ENCODE measurements at regions not wholly inside any gene's neighbourhood (a gene's known extent, or its start where the extent isn't known, plus 50 kb on each side); places are given as distances from the start of the nearest gene placed in this dataset.

GRCh38 chr11:110774138-110775014, 62.1 kb upstream of the ARHGAP20 start:
- no peak for DNase-seq

- DNase-seq: no peak
Measured at GRCh38 chr11:110773442-110773841, 61.2 kb upstream of the ARHGAP20 start.

GRCh38 chr11:110772863-110773262, 60.6 kb upstream of the ARHGAP20 start:
- DNase-seq: no peak

- DNase-seq: no peak
Measured at GRCh38 chr11:110766316-110766715, 54.1 kb upstream of the ARHGAP20 start.

- no peak for DNase-seq
Measured at GRCh38 chr11:110764485-110764884, 52.2 kb upstream of the ARHGAP20 start.

GRCh38 chr11:110763249-110764011, 51.2 kb upstream of the ARHGAP20 start:
- no peak for DNase-seq

DNA sequence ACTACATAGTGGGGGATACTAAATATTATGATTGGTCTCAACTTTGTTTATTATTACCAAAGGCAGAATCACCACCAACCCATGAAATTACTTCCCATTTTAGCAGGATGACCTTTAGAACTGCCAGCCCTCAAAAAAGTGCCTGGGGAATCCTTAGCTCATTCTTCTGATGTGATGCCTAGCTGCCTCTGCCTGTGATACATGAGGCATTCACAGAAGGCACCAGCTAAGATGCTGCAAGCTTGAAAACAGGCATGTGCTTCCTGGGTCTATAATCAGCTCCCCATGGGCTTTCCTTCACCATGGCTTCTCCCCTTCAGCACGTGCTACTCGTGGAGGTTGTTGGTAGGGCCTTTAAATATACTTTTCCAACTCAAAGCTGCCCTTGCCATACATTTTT, 50.4 kb upstream of the ARHGAP20 start:
- DNase-seq: no peak
